Mesenchymal stem cell (in vitro differentiated cells and primary cell): ENCODE measurements at regions not wholly inside any gene's neighbourhood (a gene's known extent, or its start where the extent isn't known, plus 50 kb on each side); places are given as distances from the start of the nearest gene placed in this dataset.

Experiments used
- DNase-seq: peaks from one replicate; pipeline ENCODE4 v3.0.0-alpha.2; 2013
- H2AFZ ChIP-seq: one replicate; pipeline ENCODE4 v1.6.1; 2013; ENCODE audit warnings: low read depth, mild to moderate bottlenecking, control low read depth, inconsistent platforms, low read length, moderate library complexity
- H2AK5ac ChIP-seq: 2 replicates; pipeline ENCODE4 v1.6.1; 2013; ENCODE audit warnings: low read length, moderate library complexity, mild to moderate bottlenecking, inconsistent platforms; ENCODE audit not compliant: severe bottlenecking
- H2BK120ac ChIP-seq: one replicate; pipeline ENCODE4 v1.6.1; 2013; ENCODE audit warnings: low read depth, mild to moderate bottlenecking, inconsistent platforms, low read length, moderate library complexity
- H2BK12ac ChIP-seq, 2 experiments: one replicate each; pipeline ENCODE4 v1.6.1; 2013; ENCODE audit warnings: inconsistent platforms in 2 of 2, low read length in 2 of 2, mild to moderate bottlenecking in 2 of 2, moderate library complexity in 2 of 2, control low read depth in 1 of 2
- H2BK15ac ChIP-seq: one replicate; pipeline ENCODE4 v1.6.1; 2013; ENCODE audit warnings: mild to moderate bottlenecking, low read depth, inconsistent platforms; ENCODE audit not compliant: poor library complexity, severe bottlenecking
- H2BK5ac ChIP-seq: 2 replicates; pipeline ENCODE4 v1.6.1; 2013; ENCODE audit warnings: low read depth, mild to moderate bottlenecking, low read length, control low read depth, inconsistent platforms; ENCODE audit not compliant: poor library complexity, severe bottlenecking
- H3K14ac ChIP-seq, 2 experiments: one replicate each; pipeline ENCODE4 v1.6.1; 2013; ENCODE audit warnings: inconsistent platforms in 2 of 2, low read length in 2 of 2, control low read depth in 1 of 2, mild to moderate bottlenecking in 1 of 2, moderate library complexity in 1 of 2
- H3K18ac ChIP-seq, 2 experiments: one replicate each; pipeline ENCODE4 v1.6.1; 2013; ENCODE audit warnings: inconsistent platforms in 2 of 2, low read length in 2 of 2, control low read depth in 1 of 2, low read depth in 1 of 2, mild to moderate bottlenecking in 1 of 2
- H3K23ac ChIP-seq, 2 experiments: one replicate each; pipeline ENCODE4 v1.6.1; 2013; ENCODE audit warnings: inconsistent platforms in 2 of 2, low read length in 2 of 2, mild to moderate bottlenecking in 2 of 2, moderate library complexity in 2 of 2, control low read depth in 1 of 2
- H3K27ac ChIP-seq: 2 replicates; pipeline ENCODE4 v1.5.1; 2013; ENCODE audit warnings: mild to moderate bottlenecking, moderate library complexity, low read length, control low read depth, inconsistent platforms; ENCODE audit not compliant: poor library complexity, severe bottlenecking
- H3K27me3 ChIP-seq, 2 experiments: 2 replicates each; pipeline versions ENCODE4 v1.6.1 to v1.7.0; 2013; ENCODE audit warnings: low read length in 2 of 2, mild to moderate bottlenecking in 2 of 2, moderate library complexity in 2 of 2, control low read depth in 1 of 2, inconsistent platforms in 1 of 2; ENCODE audit not compliant: control insufficient read depth in 1 of 2, insufficient read depth in 1 of 2
- H3K36me3 ChIP-seq, 2 experiments: 2 replicates each; pipeline versions ENCODE4 v1.6.1 to v1.7.0; 2013; ENCODE audit warnings: low read length in 2 of 2, control low read depth in 1 of 2, inconsistent platforms in 1 of 2, low read depth in 1 of 2, mild to moderate bottlenecking in 1 of 2; ENCODE audit not compliant: insufficient read depth in 2 of 2, control insufficient read depth in 1 of 2
- H3K4ac ChIP-seq, 2 experiments: one replicate each; pipeline ENCODE4 v1.6.1; 2013; ENCODE audit warnings: inconsistent platforms in 2 of 2, low read length in 2 of 2, mild to moderate bottlenecking in 2 of 2, moderate library complexity in 2 of 2, control low read depth in 1 of 2, low read depth in 1 of 2
- H3K4me1 ChIP-seq: 2 replicates; pipeline ENCODE4 v1.6.1; 2013; ENCODE audit warnings: low read depth, low read length, control low read depth; ENCODE audit not compliant: control insufficient read depth, insufficient read depth
- H3K4me2 ChIP-seq: 2 replicates; pipeline ENCODE4 v1.6.1; 2013; ENCODE audit warnings: low read length, mild to moderate bottlenecking, inconsistent platforms; ENCODE audit not compliant: poor library complexity, severe bottlenecking
- H3K4me3 ChIP-seq, 2 experiments: 2 replicates each; pipeline versions ENCODE4 v1.5.1 to v1.7.0; 2013; ENCODE audit warnings: low read length in 2 of 2, mild to moderate bottlenecking in 2 of 2, control low read depth in 1 of 2, low read depth in 1 of 2; ENCODE audit not compliant: insufficient read depth in 1 of 2
- H3K79me1 ChIP-seq: replicated peaks from 2 replicates; pipeline ENCODE4 v1.6.1; 2013; ENCODE audit warnings: mild to moderate bottlenecking, control low read depth, low read length, inconsistent platforms; ENCODE audit not compliant: poor library complexity, severe bottlenecking
- H3K9ac ChIP-seq: 2 replicates; pipeline ENCODE4 v1.7.0; 2013; ENCODE audit warnings: mild to moderate bottlenecking, low read length, moderate library complexity
- H3K9me3 ChIP-seq: 2 replicates; pipeline ENCODE4 v1.7.0; 2013; ENCODE audit warnings: mild to moderate bottlenecking, low read length; ENCODE audit not compliant: control insufficient read depth
- H4K8ac ChIP-seq: one replicate; pipeline ENCODE4 v1.6.1; 2013; ENCODE audit warnings: inconsistent platforms, mild to moderate bottlenecking, low read length, moderate library complexity
- H4K91ac ChIP-seq: one replicate; pipeline ENCODE4 v1.6.1; 2013; ENCODE audit warnings: mild to moderate bottlenecking, low read length, inconsistent platforms
- WGBS: methylation state at CpG from one replicate; pipeline ENCODE4 v1.1.7; 2013; ENCODE audit warnings: mixed read lengths; 5-methylcytosine and 5-hydroxymethylcytosine counted together

- H3K4ac ChIP-seq = no peak overlapping the region
- H3K23ac ChIP-seq = no peak overlapping the region
- no peaks in the 10 kb centered on the region for H3K27me3 ChIP-seq
- WGBS = 23% methylated on average over 1 of the region's 1 CpG
- H2BK120ac ChIP-seq = no peak overlapping the region
- H3K14ac ChIP-seq = no peak overlapping the region
- DNase-seq = peak; percentile 12
- no peak overlapping the region for H2BK12ac ChIP-seq
- H3K79me1 ChIP-seq = no peaks in the 10 kb centered on the region
- no peak overlapping the region for H4K8ac ChIP-seq
- H2BK15ac ChIP-seq = no peak overlapping the region
- no peak overlapping the region for H3K4me3 ChIP-seq
- no peak overlapping the region for H3K18ac ChIP-seq
- H4K91ac ChIP-seq = no peak overlapping the region
- no peak overlapping the region for H2BK5ac ChIP-seq
- H3K4me1 ChIP-seq = no peaks in the 10 kb centered on the region
- no peaks in the 10 kb centered on the region for H3K36me3 ChIP-seq
- no peak overlapping the region for H3K9ac ChIP-seq
- H2AK5ac ChIP-seq = no peak overlapping the region
- no peak overlapping the region for H3K27ac ChIP-seq
- no peak overlapping the region for H2AFZ ChIP-seq
- H3K9me3 ChIP-seq = peaks cover 8% of the 10 kb centered on the region
- no peak overlapping the region for H3K4me2 ChIP-seq
These were observed 350.0 kb upstream of the BCHE start for GRCh38 chr3:166187237-166187636.

DNA sequence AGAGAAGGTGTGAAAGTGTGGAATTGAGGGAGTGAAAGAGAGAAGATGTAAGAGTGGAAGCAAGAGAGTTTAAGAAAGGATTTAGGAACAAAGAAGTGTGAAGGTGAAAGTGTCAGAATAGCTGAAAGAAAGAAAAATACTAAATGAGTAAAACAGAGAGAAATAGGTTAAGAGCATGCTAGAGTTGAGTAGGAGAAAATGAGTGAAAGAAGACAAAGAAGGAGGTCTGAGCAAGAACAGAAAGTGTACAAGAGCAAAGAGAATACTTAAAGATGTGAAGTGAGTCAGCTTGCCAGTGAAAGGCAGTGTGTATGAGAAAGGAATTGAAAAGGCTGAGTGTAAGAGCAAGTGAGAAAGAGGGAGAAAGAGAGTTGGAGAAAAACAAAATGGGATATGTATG, 348.8 kb upstream of the BCHE start:
- Histone ChIP-seq H3K27ac (no peak overlapping the region), H3K14ac (no peak overlapping the region), H3K4me2 (no peak overlapping the region), H4K8ac (no peak overlapping the region), H3K9me3 (peaks cover 13% of the 10 kb centered on the region), H3K79me1 (no peaks in the 10 kb centered on the region), H2AK5ac (no peak overlapping the region), H2BK120ac (no peak overlapping the region), H3K18ac (no peak overlapping the region), H3K27me3 (no peaks in the 10 kb centered on the region), H3K23ac (no peak overlapping the region), H3K4me1 (no peaks in the 10 kb centered on the region), H2BK5ac (no peak overlapping the region), H3K4me3 (no peak overlapping the region), H3K4ac (no peak overlapping the region), H4K91ac (no peak overlapping the region), H3K9ac (no peak overlapping the region), H3K36me3 (no peaks in the 10 kb centered on the region), H2BK15ac (no peak overlapping the region), H2BK12ac (no peak overlapping the region), H2AFZ (no peak overlapping the region)
- DNase-seq = peak; percentile 5

GRCh38 chr3:166177130-166177529, 339.9 kb upstream of the BCHE start:
- no peak overlapping the region for H4K91ac ChIP-seq
- H2AFZ ChIP-seq = no peak overlapping the region
- H3K4me1 ChIP-seq = no peaks in the 10 kb centered on the region
- no peak overlapping the region for H2BK15ac ChIP-seq
- no peak overlapping the region for H3K27ac ChIP-seq
- no peak overlapping the region for H3K4me2 ChIP-seq
- no peak overlapping the region for H3K18ac ChIP-seq
- no peak overlapping the region for H2AK5ac ChIP-seq
- DNase-seq = peak; percentile 7
- peaks cover 6% of the 10 kb centered on the region for H3K9me3 ChIP-seq
- H3K9ac ChIP-seq = no peak overlapping the region
- H3K36me3 ChIP-seq = no peaks in the 10 kb centered on the region
- H3K79me1 ChIP-seq = no peaks in the 10 kb centered on the region
- H4K8ac ChIP-seq = no peak overlapping the region
- no peak overlapping the region for H2BK5ac ChIP-seq
- no peak overlapping the region for H3K23ac ChIP-seq
- H2BK120ac ChIP-seq = no peak overlapping the region
- H3K4me3 ChIP-seq = no peak overlapping the region
- 100% methylated on average over 1 of the region's 1 CpG for WGBS
- no peak overlapping the region for H2BK12ac ChIP-seq
- H3K4ac ChIP-seq = no peak overlapping the region
- no peaks in the 10 kb centered on the region for H3K27me3 ChIP-seq
- H3K14ac ChIP-seq = no peak overlapping the region

- Histone ChIP-seq H4K91ac (no peak overlapping the region), H2AFZ (no peak overlapping the region), H3K4me3 (no peak overlapping the region), H3K9ac (no peak overlapping the region), H3K79me1 (no peaks in the 10 kb centered on the region), H4K8ac (no peak overlapping the region), H3K4me1 (no peaks in the 10 kb centered on the region), H3K9me3 (no peaks in the 10 kb centered on the region), H3K27me3 (no peaks in the 10 kb centered on the region), H3K4ac (no peak overlapping the region), H2BK5ac (no peak overlapping the region), H2BK12ac (no peak overlapping the region), H3K23ac (no peak overlapping the region), H3K36me3 (no peaks in the 10 kb centered on the region), H3K27ac (no peak overlapping the region), H3K4me2 (no peak overlapping the region), H2AK5ac (no peak overlapping the region), H3K14ac (no peak overlapping the region), H2BK15ac (no peak overlapping the region), H2BK120ac (no peak overlapping the region), H3K18ac (no peak overlapping the region)
- 100% methylated on average over 1 of the region's 3 CpGs for WGBS
- no peak for DNase-seq
These were observed 334.5 kb upstream of the BCHE start for GRCh38 chr3:166171695-166172094.
